PFSK-1 (cell line): ENCODE measurements at regions not wholly inside any gene's neighbourhood (a gene's known extent, or its start where the extent isn't known, plus 50 kb on each side); places are given as distances from the start of the nearest gene placed in this dataset.

ENCODE experiments used
- FOXP2 ChIP-seq: optimal IDR thresholded peaks from 2 replicates; pipeline ENCODE3; 2011; ENCODE audit warnings: borderline replicate concordance, control low read depth, inconsistent platforms; ENCODE audit not compliant: insufficient read depth; ENCODE audit errors: extremely low read length, extremely low read depth
- POLR2AphosphoS5 ChIP-seq: IDR thresholded peaks from 2 replicates; pipeline ENCODE4 v1.6.1; 2012; ENCODE audit warnings: low read depth, mild to moderate bottlenecking, control low read depth, low read length, moderate library complexity
- SIN3A ChIP-seq: IDR thresholded peaks from 2 replicates; pipeline ENCODE4 v1.6.1; 2012; ENCODE audit warnings: mild to moderate bottlenecking, low read length, moderate library complexity, borderline replicate concordance; ENCODE audit not compliant: insufficient read depth
- TAF1 ChIP-seq: IDR thresholded peaks from 2 replicates; pipeline ENCODE4 v1.6.1; 2012; ENCODE audit warnings: low read length, control low read depth, borderline replicate concordance; ENCODE audit not compliant: insufficient read depth
- TF ChIP-seq, protein P1 (sequence below), 2 experiments: IDR thresholded peaks; 2 replicates each; pipeline versions ENCODE4 v1.6.1 to v1.8.0; 2011 to 2012; ENCODE audit warnings: low read depth in 2 of 2, low read length in 2 of 2, control low read depth in 1 of 2, inconsistent platforms in 1 of 2, mild to moderate bottlenecking in 1 of 2, moderate library complexity in 1 of 2; ENCODE audit not compliant: insufficient read depth in 1 of 2

DNA sequence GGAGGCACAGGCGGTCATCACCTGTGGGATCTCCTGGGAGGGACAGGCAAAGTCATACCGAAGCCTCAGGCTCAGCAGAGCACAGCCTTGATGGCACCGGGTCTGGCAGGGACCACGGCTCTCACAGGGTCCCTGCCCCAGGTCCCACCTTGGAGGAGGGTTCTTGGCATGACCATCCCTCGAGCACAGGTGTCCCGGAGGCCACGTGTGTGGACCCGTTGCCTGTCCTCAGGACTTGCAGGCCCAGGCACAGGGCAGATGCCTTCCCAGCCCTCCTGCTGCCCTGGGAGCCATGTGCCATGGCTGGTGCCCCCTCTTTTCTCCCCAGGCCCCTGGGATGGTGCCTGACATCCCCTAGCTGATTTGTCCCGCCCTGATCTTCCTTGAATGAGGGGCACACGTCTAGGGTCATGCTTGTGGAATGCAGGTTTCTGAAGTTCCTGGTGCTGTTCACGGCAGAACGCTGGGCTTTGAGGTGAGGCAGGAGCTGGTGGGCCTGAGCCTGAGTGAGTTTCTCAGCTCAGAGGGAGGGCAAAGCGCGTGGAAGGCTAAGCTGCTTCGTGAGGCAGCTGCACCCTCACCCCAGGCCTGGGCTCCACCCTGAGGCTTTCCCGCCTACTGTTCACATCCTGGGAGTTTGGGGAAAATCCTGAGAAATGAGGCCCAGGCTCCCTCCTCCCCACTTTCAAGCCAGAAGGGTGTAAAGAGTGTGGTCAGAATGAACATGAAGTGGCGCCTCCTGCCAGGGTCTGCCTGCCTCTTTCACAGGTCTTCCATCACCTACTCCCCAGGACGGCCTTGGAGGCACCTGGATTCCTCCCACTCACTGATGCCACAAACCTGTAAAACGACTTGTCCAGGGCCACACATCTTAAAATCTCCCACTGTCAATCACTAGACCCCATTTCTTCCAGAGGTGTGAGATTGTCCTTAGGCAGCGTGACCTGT lies 325.8 kb upstream of the B3GAT1 start:
- no peak for TF ChIP-seq POLR2AphosphoS5
- TF ChIP-seq TAF1: no peak
- no peak for TF ChIP-seq FOXP2
- TF ChIP-seq, protein P1, sequence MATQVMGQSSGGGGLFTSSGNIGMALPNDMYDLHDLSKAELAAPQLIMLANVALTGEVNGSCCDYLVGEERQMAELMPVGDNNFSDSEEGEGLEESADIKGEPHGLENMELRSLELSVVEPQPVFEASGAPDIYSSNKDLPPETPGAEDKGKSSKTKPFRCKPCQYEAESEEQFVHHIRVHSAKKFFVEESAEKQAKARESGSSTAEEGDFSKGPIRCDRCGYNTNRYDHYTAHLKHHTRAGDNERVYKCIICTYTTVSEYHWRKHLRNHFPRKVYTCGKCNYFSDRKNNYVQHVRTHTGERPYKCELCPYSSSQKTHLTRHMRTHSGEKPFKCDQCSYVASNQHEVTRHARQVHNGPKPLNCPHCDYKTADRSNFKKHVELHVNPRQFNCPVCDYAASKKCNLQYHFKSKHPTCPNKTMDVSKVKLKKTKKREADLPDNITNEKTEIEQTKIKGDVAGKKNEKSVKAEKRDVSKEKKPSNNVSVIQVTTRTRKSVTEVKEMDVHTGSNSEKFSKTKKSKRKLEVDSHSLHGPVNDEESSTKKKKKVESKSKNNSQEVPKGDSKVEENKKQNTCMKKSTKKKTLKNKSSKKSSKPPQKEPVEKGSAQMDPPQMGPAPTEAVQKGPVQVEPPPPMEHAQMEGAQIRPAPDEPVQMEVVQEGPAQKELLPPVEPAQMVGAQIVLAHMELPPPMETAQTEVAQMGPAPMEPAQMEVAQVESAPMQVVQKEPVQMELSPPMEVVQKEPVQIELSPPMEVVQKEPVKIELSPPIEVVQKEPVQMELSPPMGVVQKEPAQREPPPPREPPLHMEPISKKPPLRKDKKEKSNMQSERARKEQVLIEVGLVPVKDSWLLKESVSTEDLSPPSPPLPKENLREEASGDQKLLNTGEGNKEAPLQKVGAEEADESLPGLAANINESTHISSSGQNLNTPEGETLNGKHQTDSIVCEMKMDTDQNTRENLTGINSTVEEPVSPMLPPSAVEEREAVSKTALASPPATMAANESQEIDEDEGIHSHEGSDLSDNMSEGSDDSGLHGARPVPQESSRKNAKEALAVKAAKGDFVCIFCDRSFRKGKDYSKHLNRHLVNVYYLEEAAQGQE (IDR thresholded peaks at IDR 0.05; ENCODE audit: insufficient read depth in 1 of 2, low read depth in 2 of 2, low read length in 2 of 2): no peak
- no peak for TF ChIP-seq SIN3A
